Trophoblast cell (in vitro differentiated cells and primary cell): ENCODE measurements at regions not wholly inside any gene's neighbourhood (a gene's known extent, or its start where the extent isn't known, plus 50 kb on each side); places are given as distances from the start of the nearest gene placed in this dataset.

Source experiments
- DNase-seq, 2 donors: peaks; one replicate each; pipeline ENCODE4 v3.0.0-alpha.2; 2016
- H2AFZ ChIP-seq: 2 replicates; pipeline ENCODE4 v1.6.1; 2013; ENCODE audit warnings: low read length, moderate library complexity, mild to moderate bottlenecking; ENCODE audit not compliant: insufficient read depth, poor library complexity
- H2AK5ac ChIP-seq: 2 replicates; pipeline ENCODE4 v1.6.1; 2013; ENCODE audit warnings: mild to moderate bottlenecking, low read length
- H2BK120ac ChIP-seq: 2 replicates; pipeline ENCODE4 v1.6.1; 2013; ENCODE audit warnings: low read length, mild to moderate bottlenecking, moderate library complexity; ENCODE audit not compliant: insufficient read depth, poor library complexity
- H2BK12ac ChIP-seq: 2 replicates; pipeline ENCODE4 v1.6.1; 2013; ENCODE audit warnings: mild to moderate bottlenecking, low read length, moderate library complexity
- H2BK5ac ChIP-seq: 2 replicates; pipeline ENCODE4 v1.6.1; 2013; ENCODE audit warnings: low read length, low read depth, moderate library complexity, mild to moderate bottlenecking; ENCODE audit not compliant: poor library complexity
- H3K14ac ChIP-seq: 2 replicates; pipeline ENCODE4 v1.6.1; 2013; ENCODE audit warnings: mild to moderate bottlenecking, low read length
- H3K18ac ChIP-seq: 2 replicates; pipeline ENCODE4 v1.6.1; 2013; ENCODE audit warnings: mild to moderate bottlenecking, low read length
- H3K23ac ChIP-seq: 2 replicates; pipeline ENCODE4 v1.6.1; 2013; ENCODE audit warnings: low read length
- H3K27ac ChIP-seq: 2 replicates; pipeline ENCODE4 v1.5.1; 2013; ENCODE audit warnings: low read depth, mild to moderate bottlenecking, inconsistent platforms, low read length, moderate library complexity
- H3K27me3 ChIP-seq: 2 replicates; pipeline ENCODE4 v1.6.1; 2013; ENCODE audit warnings: inconsistent platforms, mild to moderate bottlenecking, low read length, moderate library complexity; ENCODE audit not compliant: insufficient read depth
- H3K36me3 ChIP-seq, 2 experiments: 1 replicate in 1 of 2; 2 replicates in 1 of 2; pipeline ENCODE4 v1.6.1; 2013; ENCODE audit warnings: low read length in 2 of 2, mild to moderate bottlenecking in 2 of 2, moderate library complexity in 1 of 2; ENCODE audit not compliant: insufficient read depth in 2 of 2, control insufficient read depth in 1 of 2
- H3K4ac ChIP-seq: 2 replicates; pipeline ENCODE4 v1.6.1; 2013; ENCODE audit warnings: low read depth, mild to moderate bottlenecking, low read length, moderate library complexity
- H3K4me1 ChIP-seq, 2 experiments: 1 replicate in 1 of 2; 2 replicates in 1 of 2; pipeline ENCODE4 v1.6.1; 2013; ENCODE audit warnings: low read length in 2 of 2, mild to moderate bottlenecking in 2 of 2, moderate library complexity in 1 of 2; ENCODE audit not compliant: insufficient read depth in 2 of 2, control insufficient read depth in 1 of 2
- H3K4me2 ChIP-seq: 2 replicates; pipeline ENCODE4 v1.6.1; 2013; ENCODE audit warnings: inconsistent platforms, mild to moderate bottlenecking, low read length, moderate library complexity
- H3K4me3 ChIP-seq: 2 replicates; pipeline ENCODE4 v1.5.1; 2013; ENCODE audit warnings: mild to moderate bottlenecking, low read depth, low read length, inconsistent platforms
- H3K79me1 ChIP-seq: one replicate; pipeline ENCODE4 v1.6.1; 2013; ENCODE audit warnings: low read length
- H3K79me2 ChIP-seq: 2 replicates; pipeline ENCODE4 v1.6.1; 2013; ENCODE audit warnings: low read length, mild to moderate bottlenecking; ENCODE audit not compliant: control insufficient read depth, insufficient read depth, poor library complexity
- H3K9ac ChIP-seq: 2 replicates; pipeline ENCODE4 v1.6.1; 2013; ENCODE audit warnings: mild to moderate bottlenecking, low read length
- H3K9me3 ChIP-seq: 2 replicates; pipeline ENCODE4 v1.6.1; 2013; ENCODE audit warnings: low read depth, mild to moderate bottlenecking, control low read depth, inconsistent platforms, low read length; ENCODE audit not compliant: insufficient read depth
- H4K12ac ChIP-seq: 2 replicates; pipeline ENCODE4 v1.6.1; 2013; ENCODE audit warnings: low read depth, mild to moderate bottlenecking, low read length, moderate library complexity
- H4K8ac ChIP-seq: 2 replicates; pipeline ENCODE4 v1.6.1; 2013; ENCODE audit warnings: low read depth, mild to moderate bottlenecking, low read length, moderate library complexity
- H4K91ac ChIP-seq: one replicate; pipeline ENCODE4 v1.6.1; 2013; ENCODE audit warnings: low read depth, mild to moderate bottlenecking, low read length, moderate library complexity
- WGBS: extraction: QIAGEN DNeasy Blood & Tissue Kit; methylation state at CpG from one replicate; pipeline ENCODE4 v1.1.7; 2013; ENCODE audit warnings: missing lambda C conversion rate; ENCODE audit not compliant: insufficient read length, insufficient coverage; ENCODE audit errors: extremely low coverage; 5-methylcytosine and 5-hydroxymethylcytosine counted together

- Histone ChIP-seq H2AK5ac (no peak overlapping the region), H4K91ac (no peak overlapping the region), H2BK12ac (no peak overlapping the region), H3K9ac (no peak overlapping the region), H3K27me3 (no peaks in the 10 kb centered on the region), H3K18ac (no peak overlapping the region), H2AFZ (no peak overlapping the region), H3K4me2 (no peak overlapping the region), H3K9me3 (no peaks in the 10 kb centered on the region), H4K12ac (no peak overlapping the region), H3K23ac (no peak overlapping the region), H3K4ac (no peak overlapping the region), H3K14ac (no peak overlapping the region), H3K4me3 (no peak overlapping the region), H3K4me1 (peaks cover 0 to 3% of the 10 kb centered on the region in 2 experiments), H3K79me2 (no peaks in the 10 kb centered on the region), H3K27ac (no peak overlapping the region), H3K79me1 (no peaks in the 10 kb centered on the region), H3K36me3 (no peaks in the 10 kb centered on the region), H2BK120ac (no peak overlapping the region), H4K8ac (no peak overlapping the region), H2BK5ac (no peak overlapping the region)
- peak; percentile 75 to 90 for DNase-seq
- WGBS: no CpG with 5 or more reads among the region's 3 CpGs
Measured at GRCh38 chr1:232221802-232222499, 408.0 kb downstream of the SIPA1L2 start.

GRCh38 chr1:232218955-232219865 lies 410.7 kb downstream of the SIPA1L2 start:
- H3K36me3 ChIP-seq: no peaks in the 10 kb centered on the region
- no peak overlapping the region for H3K23ac ChIP-seq
- H3K79me1 ChIP-seq: no peaks in the 10 kb centered on the region
- no peak overlapping the region for H3K14ac ChIP-seq
- no peak overlapping the region for H3K4me2 ChIP-seq
- no peak overlapping the region for H3K4ac ChIP-seq
- no peak overlapping the region for H2BK120ac ChIP-seq
- H3K4me3 ChIP-seq: no peak overlapping the region
- H2AFZ ChIP-seq: no peak overlapping the region
- H3K27me3 ChIP-seq: no peaks in the 10 kb centered on the region
- H2BK5ac ChIP-seq: no peak overlapping the region
- no peak overlapping the region for H4K12ac ChIP-seq
- H3K27ac ChIP-seq: no peak overlapping the region
- H3K18ac ChIP-seq: no peak overlapping the region
- H4K91ac ChIP-seq: no peak overlapping the region
- H2BK12ac ChIP-seq: no peak overlapping the region
- no peak overlapping the region for H3K9ac ChIP-seq
- no peaks in the 10 kb centered on the region for H3K9me3 ChIP-seq
- no peak for DNase-seq
- no CpG with 5 or more reads among the region's 7 CpGs for WGBS
- H4K8ac ChIP-seq: no peak overlapping the region
- no peak overlapping the region for H2AK5ac ChIP-seq
- no peaks in the 10 kb centered on the region for H3K79me2 ChIP-seq
- H3K4me1 ChIP-seq: no peaks in the 10 kb centered on the region

- DNase-seq: no peak
- Histone ChIP-seq H2BK120ac (no peak overlapping the region), H4K91ac (no peak overlapping the region), H2BK5ac (no peak overlapping the region), H4K12ac (no peak overlapping the region), H3K9ac (no peak overlapping the region), H3K23ac (no peak overlapping the region), H2AK5ac (no peak overlapping the region), H3K4ac (no peak overlapping the region), H2BK12ac (no peak overlapping the region), H3K27ac (no peak overlapping the region), H3K4me1 (no peaks in the 10 kb centered on the region), H3K18ac (no peak overlapping the region), H3K14ac (no peak overlapping the region), H3K9me3 (no peaks in the 10 kb centered on the region), H3K36me3 (no peaks in the 10 kb centered on the region), H3K79me2 (no peaks in the 10 kb centered on the region), H2AFZ (no peak overlapping the region), H3K27me3 (no peaks in the 10 kb centered on the region), H3K4me3 (no peak overlapping the region), H4K8ac (no peak overlapping the region), H3K79me1 (no peaks in the 10 kb centered on the region), H3K4me2 (no peak overlapping the region)
- WGBS: no CpG with 5 or more reads among the region's 1 CpG
Measured at GRCh38 chr1:232213928-232214327, 416.0 kb downstream of the SIPA1L2 start.

- H3K9ac ChIP-seq: no peak overlapping the region
- H3K18ac ChIP-seq: no peak overlapping the region
- H3K23ac ChIP-seq: no peak overlapping the region
- no peaks in the 10 kb centered on the region for H3K79me1 ChIP-seq
- H3K4me3 ChIP-seq: no peak overlapping the region
- H4K91ac ChIP-seq: no peak overlapping the region
- H4K12ac ChIP-seq: no peak overlapping the region
- H3K36me3 ChIP-seq: no peaks in the 10 kb centered on the region
- H2AFZ ChIP-seq: no peak overlapping the region
- no CpG with 5 or more reads among the region's 1 CpG for WGBS
- H3K14ac ChIP-seq: no peak overlapping the region
- no peak overlapping the region for H2AK5ac ChIP-seq
- no peak overlapping the region for H2BK120ac ChIP-seq
- H3K79me2 ChIP-seq: no peaks in the 10 kb centered on the region
- H3K4ac ChIP-seq: no peak overlapping the region
- no peak overlapping the region for H4K8ac ChIP-seq
- H2BK12ac ChIP-seq: no peak overlapping the region
- H3K27ac ChIP-seq: no peak overlapping the region
- H3K9me3 ChIP-seq: no peaks in the 10 kb centered on the region
- DNase-seq: no peak
- H3K27me3 ChIP-seq: no peaks in the 10 kb centered on the region
- H2BK5ac ChIP-seq: no peak overlapping the region
- H3K4me2 ChIP-seq: no peak overlapping the region
- H3K4me1 ChIP-seq: no peaks in the 10 kb centered on the region
Measured at GRCh38 chr1:232212253-232212652, 417.7 kb downstream of the SIPA1L2 start.
